IMR-90 (cell line): ENCODE measurements at regions not wholly inside any gene's neighbourhood (a gene's known extent, or its start where the extent isn't known, plus 50 kb on each side); places are given as distances from the start of the nearest gene placed in this dataset.

ENCODE experiments used
- ATAC-seq: fragments of 200-7000 bp; cut with Tn5 transposase; 2 replicates; pipeline ENCODE4 v1.9.1; 2020; ENCODE audit warnings: low read depth, mild to moderate bottlenecking, moderate library complexity
- BruUV-seq: library from RNA; stranded (reverse); fragments of 400-500 nt; replicated peaks from 2 replicates; lab custom pipeline; 2021; lab: Mats Ljungman, UMichigan
- CTCF ChIA-PET: fragments of 300-600 bp; formaldehyde crosslinking; extraction: SDS; loops from one replicate; lab custom pipeline; 2021; ENCODE audit warnings: antibody characterized with exemption; lab: Yijun Ruan, JAX
- POLR2A ChIA-PET: fragments of 300-600 bp; sonication (Branson Sonifier 250); formaldehyde crosslinking; loops from one replicate; lab custom pipeline; 2022; ENCODE audit warnings: antibody characterized with exemption; ENCODE audit not compliant: unreplicated experiment; lab: Charles Lee
- DNase-seq: peaks from one replicate; pipeline ENCODE4 v3.0.0; 2013
- H2AFZ ChIP-seq: replicated peaks from 2 replicates; pipeline ENCODE3; 2013; ENCODE audit warnings: low read length, mild to moderate bottlenecking; ENCODE audit not compliant: poor library complexity
- H2AK5ac ChIP-seq: 2 replicates; pipeline ENCODE4 v1.6.1; 2013; ENCODE audit warnings: low read depth, low read length, inconsistent platforms
- H2AK9ac ChIP-seq: replicated peaks from 2 replicates; pipeline ENCODE3; 2013; ENCODE audit warnings: mild to moderate bottlenecking, low read depth, low read length, moderate library complexity; ENCODE audit not compliant: poor library complexity
- H2BK120ac ChIP-seq: 2 replicates; pipeline ENCODE4 v1.6.1; 2013; ENCODE audit warnings: low read depth, low read length, inconsistent platforms
- H2BK15ac ChIP-seq: 3 replicates; pipeline ENCODE4 v1.6.1; 2013; ENCODE audit warnings: low read depth, low read length, inconsistent platforms
- H2BK20ac ChIP-seq: 2 replicates; pipeline ENCODE4 v1.6.1; 2013; ENCODE audit warnings: low read depth, mild to moderate bottlenecking, inconsistent platforms, low read length, moderate library complexity
- H2BK5ac ChIP-seq: 2 replicates; pipeline ENCODE4 v1.6.1; 2013; ENCODE audit warnings: mild to moderate bottlenecking, low read depth, low read length, inconsistent platforms; ENCODE audit not compliant: poor library complexity, severe bottlenecking
- H3K14ac ChIP-seq: replicated peaks from 2 replicates; pipeline ENCODE4 v1.6.1; 2013; ENCODE audit warnings: low read depth, low read length, inconsistent platforms
- H3K18ac ChIP-seq: 2 replicates; pipeline ENCODE4 v1.6.1; 2013; ENCODE audit warnings: low read depth, low read length, control low read depth
- H3K23ac ChIP-seq: 2 replicates; pipeline ENCODE4 v1.6.1; 2013; ENCODE audit warnings: low read depth, low read length, inconsistent platforms
- H3K27ac ChIP-seq: 2 replicates; pipeline ENCODE4 v1.5.1; 2013; ENCODE audit warnings: mild to moderate bottlenecking, control low read depth, low read length; ENCODE audit not compliant: insufficient read depth
- H3K27me3 ChIP-seq: 2 replicates; pipeline ENCODE4 v1.6.1; 2013; ENCODE audit warnings: low read length; ENCODE audit not compliant: control insufficient read depth, insufficient read depth
- H3K36me3 ChIP-seq: 2 replicates; pipeline ENCODE4 v1.6.1; 2013; ENCODE audit warnings: low read length, mixed read lengths; ENCODE audit not compliant: control insufficient read depth, insufficient read depth
- H3K4ac ChIP-seq: 2 replicates; pipeline ENCODE4 v1.6.1; 2013; ENCODE audit warnings: low read depth, low read length, inconsistent platforms
- H3K4me1 ChIP-seq: 2 replicates; pipeline ENCODE4 v1.6.1; 2013; ENCODE audit warnings: low read length, mixed read lengths; ENCODE audit not compliant: control insufficient read depth, insufficient read depth
- H3K4me2 ChIP-seq: 2 replicates; pipeline ENCODE4 v1.6.1; 2013; ENCODE audit warnings: low read depth, mild to moderate bottlenecking, control low read depth, low read length, moderate library complexity
- H3K4me3 ChIP-seq: 2 replicates; pipeline ENCODE4 v1.5.1; 2013; ENCODE audit warnings: low read depth, mild to moderate bottlenecking, control low read depth, low read length, moderate library complexity; ENCODE audit not compliant: insufficient read depth
- H3K56ac ChIP-seq: 2 replicates; pipeline ENCODE4 v1.6.1; 2013; ENCODE audit warnings: low read length, inconsistent platforms; ENCODE audit not compliant: insufficient read depth; ENCODE audit errors: extremely low read depth
- H3K79me1 ChIP-seq, 2 experiments: 2 replicates each; pipeline ENCODE4 v1.6.1; 2013; ENCODE audit warnings: low read length in 2 of 2, inconsistent platforms in 1 of 2, low read depth in 1 of 2
- H3K9ac ChIP-seq: 2 replicates; pipeline ENCODE4 v1.6.1; 2013; ENCODE audit warnings: low read depth, low read length, control low read depth
- H3K9me1 ChIP-seq: 2 replicates; pipeline ENCODE4 v1.6.1; 2013; ENCODE audit warnings: low read length, inconsistent platforms; ENCODE audit not compliant: insufficient read depth
- H3K9me3 ChIP-seq: 2 replicates; pipeline ENCODE4 v1.6.1; 2013; ENCODE audit warnings: low read length; ENCODE audit not compliant: control insufficient read depth, insufficient read depth
- H4K20me1 ChIP-seq: 2 replicates; pipeline ENCODE4 v1.6.1; 2013; ENCODE audit warnings: low read length, inconsistent platforms; ENCODE audit not compliant: insufficient read depth
- H4K5ac ChIP-seq: 2 replicates; pipeline ENCODE4 v1.6.1; 2013; ENCODE audit warnings: mild to moderate bottlenecking, low read depth, low read length, control low read depth
- H4K8ac ChIP-seq, 2 experiments: 2 replicates each; pipeline ENCODE4 v1.6.1; 2013; ENCODE audit warnings: low read depth in 2 of 2, low read length in 2 of 2, control low read depth in 1 of 2, inconsistent platforms in 1 of 2
- H4K91ac ChIP-seq: 2 replicates; pipeline ENCODE4 v1.6.1; 2013; ENCODE audit warnings: low read depth, low read length, inconsistent platforms; ENCODE audit not compliant: insufficient read depth
- CEBPB ChIP-seq: IDR thresholded peaks from 2 replicates; pipeline ENCODE4 v1.6.1; 2012; ENCODE audit warnings: low read depth, low read length, improper control_type of control experiment
- CHD1 ChIP-seq: IDR thresholded peaks from 2 replicates; pipeline ENCODE4 v1.6.1; 2012; ENCODE audit warnings: low read depth, low read length, improper control_type of control experiment
- FOS ChIP-seq: fragments of 150-350 bp; IDR thresholded peaks from 2 replicates; pipeline ENCODE4 v1.6.1; 2016; ENCODE audit warnings: low read depth, low read length
- MAFK ChIP-seq: IDR thresholded peaks from 2 replicates; pipeline ENCODE4 v1.6.1; 2012; ENCODE audit warnings: low read depth, low read length, improper control_type of control experiment
- MAZ ChIP-seq: IDR thresholded peaks from 2 replicates; pipeline ENCODE4 v1.6.1; 2012; ENCODE audit warnings: low read depth, mild to moderate bottlenecking, low read length, improper control_type of control experiment, moderate library complexity, borderline replicate concordance
- MXI1 ChIP-seq: IDR thresholded peaks from 2 replicates; pipeline ENCODE4 v1.6.1; 2012; ENCODE audit warnings: low read depth, mild to moderate bottlenecking, low read length, moderate library complexity, borderline replicate concordance
- RFX5 ChIP-seq: IDR thresholded peaks from 2 replicates; pipeline ENCODE4 v1.8.0; 2012; ENCODE audit warnings: low read depth, mild to moderate bottlenecking, low read length, moderate library complexity
- WGBS, 2 experiments: methylation state at CpG; one replicate each; pipeline versions ENCODE4 v1.1.5 to v1.1.7; 2013; ENCODE audit warnings: missing lambda C conversion rate in 2 of 2; ENCODE audit not compliant: insufficient read length in 1 of 2; ENCODE audit errors: extremely low coverage in 2 of 2; 5-methylcytosine and 5-hydroxymethylcytosine counted together
- dilution Hi-C: fragments of 300-500 bp; cut with HindIII; formaldehyde crosslinking; loops from one replicate; pipeline ENCODE4 v1.14.3; 2018; ENCODE audit warnings: low sequenced_read_pairs; ENCODE audit not compliant: unreplicated experiment
- in situ Hi-C: fragments of 300-500 bp; cut with MboI; formaldehyde crosslinking; loops from 3 replicates; pipeline ENCODE4 v1.14.3; 2019; ENCODE audit warnings: low sequenced_read_pairs, inconsistent platforms, mixed read lengths
- intact Hi-C: fragments of 100-400 bp; cut with micrococcal nuclease; formaldehyde crosslinking; loops from 2 replicates; pipeline ENCODE4 v1.10.0; 2022

DNA sequence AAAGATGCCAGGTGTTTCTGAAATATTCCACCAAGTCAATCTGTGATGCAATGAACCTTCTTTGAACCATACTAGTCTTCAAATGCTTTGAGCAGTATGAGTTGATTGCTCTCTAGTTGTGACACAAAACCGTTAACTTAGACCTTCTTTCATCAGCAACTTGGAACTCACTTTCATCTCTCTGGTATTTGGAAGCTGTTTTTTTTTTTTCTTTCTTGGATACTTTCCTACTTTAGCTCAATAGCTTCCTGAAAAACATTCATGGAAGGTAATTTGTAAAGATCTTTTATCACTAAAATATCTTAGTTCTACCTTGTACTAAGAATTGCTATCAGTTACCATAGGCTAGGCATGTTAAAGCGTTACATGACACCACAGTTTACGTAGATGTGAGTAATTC is 1071.9 kb upstream of the CHAC2 start:
- no peaks in the 10 kb centered on the region for H4K20me1 ChIP-seq
- ChIA-PET POLR2A (no interaction called here), CTCF (no interaction called here)
- H3K9me3 ChIP-seq, result no peaks in the 10 kb centered on the region
- no peak for TF ChIP-seq FOS
- no peak for TF ChIP-seq RFX5
- no peak for TF ChIP-seq CHD1
- TF ChIP-seq MAFK, result no peak
- TF ChIP-seq MAZ, result no peak
- TF ChIP-seq MXI1, result no peak
- TF ChIP-seq CEBPB, result peak; percentile 23; the same call in 1 of the 2 replicates
- intact Hi-C loops (no loop called here), dilution Hi-C loops (no loop called here), in situ Hi-C loops (no loop called here)
- H3K27ac ChIP-seq, result no peak overlapping the region
- no peak overlapping the region for H3K9ac ChIP-seq
- H3K4me2 ChIP-seq, result no peak overlapping the region
- ATAC-seq (peak; percentile 40; the same call in 1 of the 2 replicates), DNase-seq (peak; percentile 66)
- no peak overlapping the region for H4K8ac ChIP-seq
- H2BK15ac ChIP-seq, result no peak overlapping the region; the same call in 2 of the 3 replicates
- H3K18ac ChIP-seq, result no peak overlapping the region
- no peak overlapping the region for H3K14ac ChIP-seq
- no peak overlapping the region for H4K5ac ChIP-seq
- no peak overlapping the region for H3K4me3 ChIP-seq
- H2AFZ ChIP-seq, result no peak overlapping the region
- no peak overlapping the region for H3K4ac ChIP-seq
- no peaks in the 10 kb centered on the region for H3K27me3 ChIP-seq
- H4K91ac ChIP-seq, result no peak overlapping the region
- H2BK20ac ChIP-seq, result no peak overlapping the region
- no peaks in the 10 kb centered on the region for H3K79me1 ChIP-seq
- no peaks in the 10 kb centered on the region for H3K4me1 ChIP-seq
- H3K36me3 ChIP-seq, result no peaks in the 10 kb centered on the region
- no peak overlapping the region for H2AK5ac ChIP-seq
- no peak overlapping the region for H3K56ac ChIP-seq
- no TSS peak for BruUV-seq
- H2BK120ac ChIP-seq, result no peak overlapping the region
- WGBS, 2 experiments, result no CpG with 5 or more reads among the region's 3 CpGs
- no peak overlapping the region for H2BK5ac ChIP-seq
- no peaks in the 10 kb centered on the region for H3K9me1 ChIP-seq
- H3K23ac ChIP-seq, result no peak overlapping the region
- H2AK9ac ChIP-seq, result no peak overlapping the region
